ENCODE measurements at regions not wholly inside any gene's neighbourhood (a gene's known extent, or its start where the extent isn't known, plus 50 kb on each side); places are given as distances from the start of the nearest gene placed in this dataset.

GRCh38 chr12:106006382-106006781, 132.4 kb downstream of the NUAK1 start:
- no peak for DNase-seq

DNA sequence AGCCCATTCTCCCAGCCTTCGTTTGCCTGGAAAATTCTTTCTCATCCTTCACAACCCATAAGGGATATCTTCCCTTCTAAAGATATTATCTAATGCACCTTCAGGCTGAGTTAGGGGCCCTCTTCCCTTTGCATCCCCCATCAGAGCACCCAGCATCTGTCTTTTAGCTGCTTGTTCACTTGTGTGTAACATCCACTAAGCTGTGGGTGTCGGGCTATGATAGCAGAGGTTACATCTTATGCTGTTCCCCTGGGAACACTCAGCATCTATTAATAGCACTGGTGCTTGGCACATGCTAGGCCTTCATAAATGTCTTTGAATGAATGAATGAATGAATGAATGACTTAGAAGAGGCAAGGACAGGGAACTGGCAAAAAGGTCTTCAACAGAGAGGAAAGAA, 131.8 kb downstream of the NUAK1 start:
- DNase-seq: no peak

DNA sequence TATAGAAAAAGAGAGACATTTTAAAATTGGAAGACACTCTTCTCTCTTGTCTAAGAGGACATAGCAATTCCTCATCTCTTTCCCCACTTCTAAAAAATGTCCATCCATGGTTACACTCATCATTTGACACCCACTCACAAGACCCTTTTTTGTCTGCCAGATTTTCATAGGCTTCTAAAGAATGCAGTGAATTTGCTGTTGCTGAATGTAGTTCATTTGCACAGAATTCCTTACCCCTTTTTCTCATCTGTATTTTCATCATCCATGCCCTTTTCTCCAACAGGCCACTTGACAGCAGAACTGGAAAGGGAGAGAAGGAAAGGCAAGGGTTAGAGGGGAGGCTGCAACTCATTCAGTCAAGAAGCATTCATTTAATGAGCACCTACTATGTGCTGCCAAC, 128.0 kb downstream of the NUAK1 start:
- no peak for DNase-seq

Measured in CD4-positive, alpha-beta T cell treated with Interferon alpha-2 for 1 hour (primary cell).